ENCODE measurements at regions not wholly inside any gene's neighbourhood (a gene's known extent, or its start where the extent isn't known, plus 50 kb on each side); places are given as distances from the start of the nearest gene placed in this dataset.

DNA sequence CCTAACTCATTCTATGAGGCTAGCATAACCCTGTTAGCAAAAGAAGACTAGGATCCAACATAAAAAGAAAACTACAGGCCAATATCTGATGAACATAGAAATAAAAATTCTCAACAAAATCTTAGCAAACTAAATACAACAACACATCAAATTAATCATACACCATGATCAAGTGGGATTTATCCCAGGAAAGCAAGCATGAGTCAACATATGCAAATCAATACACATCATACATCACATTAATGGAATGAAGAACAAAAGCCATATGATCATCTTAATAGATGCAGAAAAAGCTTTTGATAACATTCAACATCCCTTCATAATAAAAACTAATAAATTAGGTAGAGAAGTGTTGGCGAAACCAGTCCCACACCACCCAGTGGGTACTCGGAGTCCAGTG, 136.1 kb upstream of the MME start:
- no peak overlapping the region for H3K4me2 ChIP-seq
- DNase-seq (ENCODE audit: low read depth in 1 of 2, low spot score in 1 of 2): no peak
- POLR2A ChIA-PET: no interaction called here
- no peak overlapping the region for H3K27ac ChIP-seq
- no peaks in the 10 kb centered on the region for H3K4me1 ChIP-seq
- FAIRE-seq: no peak
- TF ChIP-seq JUNB (IDR thresholded peaks at IDR 0.05): no peak
- no peak for TF ChIP-seq HEYL (CRISPR knock-in tag; IDR thresholded peaks at IDR 0.05)
- no peak for TF ChIP-seq POLR2A (IDR thresholded peaks at IDR 0.05; ENCODE audit: low read length)
- TF ChIP-seq FOSB (CRISPR knock-in tag; IDR thresholded peaks at IDR 0.05): no peak
- no peak for TF ChIP-seq HOXA7 (CRISPR knock-in tag; IDR thresholded peaks at IDR 0.05)
- TF ChIP-seq HOXB5 (CRISPR knock-in tag; IDR thresholded peaks at IDR 0.05): no peak
- TF ChIP-seq ZNF302 (CRISPR knock-in tag; IDR thresholded peaks at IDR 0.05): no peak
- TF ChIP-seq CBX8 (IDR thresholded peaks at IDR 0.05): no peak
- no peak for TF ChIP-seq KDM1A (IDR thresholded peaks at IDR 0.05; ENCODE audit: low read depth)
- TF ChIP-seq HOXB13 (CRISPR knock-in tag; IDR thresholded peaks at IDR 0.05; ENCODE audit: low read depth): no peak
- no peak for TF ChIP-seq JUN (IDR thresholded peaks at IDR 0.05)
- no peak for TF ChIP-seq ZSCAN20 (CRISPR knock-in tag; IDR thresholded peaks at IDR 0.05)
- TF ChIP-seq, protein P1, sequence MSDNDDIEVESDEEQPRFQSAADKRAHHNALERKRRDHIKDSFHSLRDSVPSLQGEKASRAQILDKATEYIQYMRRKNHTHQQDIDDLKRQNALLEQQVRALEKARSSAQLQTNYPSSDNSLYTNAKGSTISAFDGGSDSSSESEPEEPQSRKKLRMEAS (IDR thresholded peaks at IDR 0.05): no peak
- no peak for TF ChIP-seq ZFP36 (IDR thresholded peaks at IDR 0.05; ENCODE audit: borderline replicate concordance, partially characterized antibody)
- no peak for TF ChIP-seq ESRRA (IDR thresholded peaks at IDR 0.05; ENCODE audit: borderline replicate concordance, low read length)
- TF ChIP-seq NR3C1 (IDR thresholded peaks at IDR 0.05): no peak
- TF ChIP-seq FOXS1 (CRISPR knock-in tag; IDR thresholded peaks at IDR 0.05): no peak
- TF ChIP-seq, protein P2, sequence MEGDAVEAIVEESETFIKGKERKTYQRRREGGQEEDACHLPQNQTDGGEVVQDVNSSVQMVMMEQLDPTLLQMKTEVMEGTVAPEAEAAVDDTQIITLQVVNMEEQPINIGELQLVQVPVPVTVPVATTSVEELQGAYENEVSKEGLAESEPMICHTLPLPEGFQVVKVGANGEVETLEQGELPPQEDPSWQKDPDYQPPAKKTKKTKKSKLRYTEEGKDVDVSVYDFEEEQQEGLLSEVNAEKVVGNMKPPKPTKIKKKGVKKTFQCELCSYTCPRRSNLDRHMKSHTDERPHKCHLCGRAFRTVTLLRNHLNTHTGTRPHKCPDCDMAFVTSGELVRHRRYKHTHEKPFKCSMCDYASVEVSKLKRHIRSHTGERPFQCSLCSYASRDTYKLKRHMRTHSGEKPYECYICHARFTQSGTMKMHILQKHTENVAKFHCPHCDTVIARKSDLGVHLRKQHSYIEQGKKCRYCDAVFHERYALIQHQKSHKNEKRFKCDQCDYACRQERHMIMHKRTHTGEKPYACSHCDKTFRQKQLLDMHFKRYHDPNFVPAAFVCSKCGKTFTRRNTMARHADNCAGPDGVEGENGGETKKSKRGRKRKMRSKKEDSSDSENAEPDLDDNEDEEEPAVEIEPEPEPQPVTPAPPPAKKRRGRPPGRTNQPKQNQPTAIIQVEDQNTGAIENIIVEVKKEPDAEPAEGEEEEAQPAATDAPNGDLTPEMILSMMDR (IDR thresholded peaks at IDR 0.05): no peak
- TF ChIP-seq CBX2 (IDR thresholded peaks at IDR 0.05; ENCODE audit: borderline replicate concordance, low read depth): no peak
- no peak overlapping the region for H3K4me3 ChIP-seq
- WGBS (ENCODE audit: missing lambda C conversion rate): 17% methylated on average over 2 of the region's 2 CpGs
- H3K9me3 ChIP-seq: no peaks in the 10 kb centered on the region
- no peak for ATAC-seq
- CTCF ChIA-PET: interaction anchor here (1.0 kb wide), 1 partner anchor 11 kb away, joined by 3 read pairs; no protein-coding TSS in a partner anchor

- ATAC-seq (no peak), FAIRE-seq (no peak), DNase-seq (ENCODE audit: low read depth in 1 of 2, low spot score in 1 of 2) (no peak)
- Histone ChIP-seq H3K9me3 (no peaks in the 10 kb centered on the region), H3K4me2 (no peak overlapping the region), H3K27ac (no peak overlapping the region), H3K4me3 (no peak overlapping the region), H3K4me1 (no peaks in the 10 kb centered on the region)
- no peak for TF ChIP-seq MYC (IDR thresholded peaks at IDR 0.05; ENCODE audit: borderline replicate concordance, low read length)
- TF ChIP-seq JUN (IDR thresholded peaks at IDR 0.05): no peak
- no peak for TF ChIP-seq SMC3 (IDR thresholded peaks at IDR 0.05)
- TF ChIP-seq POLR2AphosphoS2 (conservative IDR thresholded peaks at IDR 0.05; ENCODE audit: low read length): no peak
- TF ChIP-seq FOSL2 (IDR thresholded peaks at IDR 0.05): no peak
- TF ChIP-seq FOSL2 (CRISPR knock-in tag; IDR thresholded peaks at IDR 0.05): no peak
- TF ChIP-seq, protein P3, sequence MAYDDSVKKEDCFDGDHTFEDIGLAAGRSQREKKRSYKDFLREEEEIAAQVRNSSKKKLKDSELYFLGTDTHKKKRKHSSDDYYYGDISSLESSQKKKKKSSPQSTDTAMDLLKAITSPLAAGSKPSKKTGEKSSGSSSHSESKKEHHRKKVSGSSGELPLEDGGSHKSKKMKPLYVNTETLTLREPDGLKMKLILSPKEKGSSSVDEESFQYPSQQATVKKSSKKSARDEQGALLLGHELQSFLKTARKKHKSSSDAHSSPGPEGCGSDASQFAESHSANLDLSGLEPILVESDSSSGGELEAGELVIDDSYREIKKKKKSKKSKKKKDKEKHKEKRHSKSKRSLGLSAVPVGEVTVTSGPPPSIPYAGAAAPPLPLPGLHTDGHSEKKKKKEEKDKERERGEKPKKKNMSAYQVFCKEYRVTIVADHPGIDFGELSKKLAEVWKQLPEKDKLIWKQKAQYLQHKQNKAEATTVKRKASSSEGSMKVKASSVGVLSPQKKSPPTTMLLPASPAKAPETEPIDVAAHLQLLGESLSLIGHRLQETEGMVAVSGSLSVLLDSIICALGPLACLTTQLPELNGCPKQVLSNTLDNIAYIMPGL (CRISPR knock-in tag; IDR thresholded peaks at IDR 0.05; ENCODE audit: borderline replicate concordance): no peak
- no peak for TF ChIP-seq KDM5A (IDR thresholded peaks at IDR 0.05)
- TF ChIP-seq HOXB5 (CRISPR knock-in tag; IDR thresholded peaks at IDR 0.05): no peak
- TF ChIP-seq EP300 (IDR thresholded peaks at IDR 0.05): no peak
- no peak for TF ChIP-seq HDAC2 (IDR thresholded peaks at IDR 0.05)
- no peak for TF ChIP-seq POLR2A (IDR thresholded peaks at IDR 0.05; ENCODE audit: low read length)
- no peak for TF ChIP-seq TFCP2L1 (CRISPR knock-in tag; IDR thresholded peaks at IDR 0.05)
- CTCF ChIA-PET: no interaction called here
- POLR2A ChIA-PET: no interaction called here
Measured at GRCh38 chr3:154942827-154943226, 137.3 kb upstream of the MME start.

All from A549 (cell line).